ENCODE measurements at regions not wholly inside any gene's neighbourhood (a gene's known extent, or its start where the extent isn't known, plus 50 kb on each side); places are given as distances from the start of the nearest gene placed in this dataset.

DNA sequence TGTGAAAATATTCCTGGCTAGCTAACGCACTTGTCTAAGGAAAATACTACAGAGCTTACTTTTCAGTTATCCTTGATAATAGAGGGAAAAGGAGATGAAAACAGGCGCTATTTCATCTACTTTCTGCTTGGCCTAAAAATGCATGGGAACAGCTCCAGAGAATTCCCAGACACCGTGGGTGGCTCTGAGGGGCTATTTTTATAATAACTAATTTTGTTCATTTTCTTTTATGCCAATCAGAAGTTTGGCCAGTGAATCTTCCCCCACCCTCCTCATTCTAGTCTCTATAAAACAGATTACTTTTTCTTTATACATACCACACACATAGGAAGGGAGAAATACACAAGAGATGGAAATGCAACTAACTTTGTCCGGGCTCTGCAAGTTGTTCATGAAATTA, 322.9 kb downstream of the SETD4 start:
- Histone ChIP-seq H3K36me3 (ENCODE audit: insufficient read depth, low read length) (no peaks in the 10 kb centered on the region), H4K20me1 (ENCODE audit: insufficient read depth, low read length) (no peaks in the 10 kb centered on the region), H3K4me3 (ENCODE audit: low read depth, low read length, poor library complexity, severe bottlenecking) (no peak overlapping the region), H3K4me2 (ENCODE audit: low read length) (no peak overlapping the region), H3K9me3 (ENCODE audit: low read length) (peaks cover 4% of the 10 kb centered on the region; the same call in 1 of the 2 replicates), H3K9me2 (ENCODE audit: insufficient read depth, low read length) (no peaks in the 10 kb centered on the region), H3K4me1 (ENCODE audit: insufficient read depth, low read length, poor library complexity, severe bottlenecking) (no peaks in the 10 kb centered on the region), H3K79me2 (ENCODE audit: insufficient read depth, low read depth, low read length) (no peaks in the 10 kb centered on the region), H2AFZ (ENCODE audit: low read length) (no peak overlapping the region), H3K27ac (ENCODE audit: low read depth, low read length, poor library complexity, severe bottlenecking) (no peak overlapping the region)
- DNase-seq (ENCODE audit: low spot score): no peak
- ChIA-PET CTCF (ENCODE audit: unreplicated experiment) (no interaction called here), POLR2A (interaction anchor here (0.8 kb wide), 1 partner anchor 11 kb away, joined by 3 read pairs; no protein-coding TSS in a partner anchor)
- TF ChIP-seq, protein P1, sequence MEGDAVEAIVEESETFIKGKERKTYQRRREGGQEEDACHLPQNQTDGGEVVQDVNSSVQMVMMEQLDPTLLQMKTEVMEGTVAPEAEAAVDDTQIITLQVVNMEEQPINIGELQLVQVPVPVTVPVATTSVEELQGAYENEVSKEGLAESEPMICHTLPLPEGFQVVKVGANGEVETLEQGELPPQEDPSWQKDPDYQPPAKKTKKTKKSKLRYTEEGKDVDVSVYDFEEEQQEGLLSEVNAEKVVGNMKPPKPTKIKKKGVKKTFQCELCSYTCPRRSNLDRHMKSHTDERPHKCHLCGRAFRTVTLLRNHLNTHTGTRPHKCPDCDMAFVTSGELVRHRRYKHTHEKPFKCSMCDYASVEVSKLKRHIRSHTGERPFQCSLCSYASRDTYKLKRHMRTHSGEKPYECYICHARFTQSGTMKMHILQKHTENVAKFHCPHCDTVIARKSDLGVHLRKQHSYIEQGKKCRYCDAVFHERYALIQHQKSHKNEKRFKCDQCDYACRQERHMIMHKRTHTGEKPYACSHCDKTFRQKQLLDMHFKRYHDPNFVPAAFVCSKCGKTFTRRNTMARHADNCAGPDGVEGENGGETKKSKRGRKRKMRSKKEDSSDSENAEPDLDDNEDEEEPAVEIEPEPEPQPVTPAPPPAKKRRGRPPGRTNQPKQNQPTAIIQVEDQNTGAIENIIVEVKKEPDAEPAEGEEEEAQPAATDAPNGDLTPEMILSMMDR (conservative IDR thresholded peaks at IDR 0.05; ENCODE audit: low read length): no peak
- no peak for TF ChIP-seq EZH2phosphoT487 (IDR thresholded peaks at IDR 0.05; ENCODE audit: borderline replicate concordance, low read depth, low read length)
- BruUV-seq (replicated peaks): no TSS peak
- intact Hi-C loops (cut with micrococcal nuclease; ENCODE audit: unreplicated experiment): no loop called here

- no peaks in the 10 kb centered on the region for H3K36me3 ChIP-seq (ENCODE audit: insufficient read depth, low read length)
- no peaks in the 10 kb centered on the region for H3K4me1 ChIP-seq (ENCODE audit: insufficient read depth, low read length, poor library complexity, severe bottlenecking)
- no peak overlapping the region for H3K27ac ChIP-seq (ENCODE audit: low read depth, low read length, poor library complexity, severe bottlenecking)
- no peak overlapping the region for H2AFZ ChIP-seq (ENCODE audit: low read length)
- no peak overlapping the region for H3K4me2 ChIP-seq (ENCODE audit: low read length)
- no peaks in the 10 kb centered on the region for H4K20me1 ChIP-seq (ENCODE audit: insufficient read depth, low read length)
- no peaks in the 10 kb centered on the region for H3K9me3 ChIP-seq (ENCODE audit: low read length)
- H3K9me2 ChIP-seq (ENCODE audit: insufficient read depth, low read length): no peaks in the 10 kb centered on the region
- H3K4me3 ChIP-seq (ENCODE audit: low read depth, low read length, poor library complexity, severe bottlenecking): no peak overlapping the region
- no peak for DNase-seq (ENCODE audit: low spot score)
- no peaks in the 10 kb centered on the region for H3K79me2 ChIP-seq (ENCODE audit: insufficient read depth, low read depth, low read length)
- TF ChIP-seq EZH2phosphoT487 (IDR thresholded peaks at IDR 0.05; ENCODE audit: borderline replicate concordance, low read depth, low read length): no peak
- ChIA-PET CTCF (ENCODE audit: unreplicated experiment) (no interaction called here), POLR2A (no interaction called here)
- BruUV-seq (replicated peaks): no TSS peak
- intact Hi-C loops (cut with micrococcal nuclease; ENCODE audit: unreplicated experiment): no loop called here
These were observed 327.5 kb downstream of the SETD4 start for GRCh38 chr21:35732788-35733187.

GRCh38 chr21:35730325-35730724, 330.0 kb downstream of the SETD4 start:
- Histone ChIP-seq H3K9me3 (ENCODE audit: low read length) (no peaks in the 10 kb centered on the region), H3K27ac (ENCODE audit: low read depth, low read length, poor library complexity, severe bottlenecking) (no peak overlapping the region), H3K4me2 (ENCODE audit: low read length) (no peak overlapping the region), H3K4me1 (ENCODE audit: insufficient read depth, low read length, poor library complexity, severe bottlenecking) (no peaks in the 10 kb centered on the region), H3K36me3 (ENCODE audit: insufficient read depth, low read length) (no peaks in the 10 kb centered on the region), H3K79me2 (ENCODE audit: insufficient read depth, low read depth, low read length) (no peaks in the 10 kb centered on the region), H3K9me2 (ENCODE audit: insufficient read depth, low read length) (no peaks in the 10 kb centered on the region), H3K4me3 (ENCODE audit: low read depth, low read length, poor library complexity, severe bottlenecking) (no peak overlapping the region), H4K20me1 (ENCODE audit: insufficient read depth, low read length) (no peaks in the 10 kb centered on the region), H2AFZ (ENCODE audit: low read length) (no peak overlapping the region)
- ChIA-PET POLR2A (interaction anchor here (1.4 kb wide), 1 partner anchor 10 kb away, joined by 3 read pairs; no protein-coding TSS in a partner anchor), CTCF (ENCODE audit: unreplicated experiment) (no interaction called here)
- no peak for DNase-seq (ENCODE audit: low spot score)
- intact Hi-C loops (cut with micrococcal nuclease; ENCODE audit: unreplicated experiment): no loop called here
- TF ChIP-seq, protein P1 (conservative IDR thresholded peaks at IDR 0.05; ENCODE audit: low read length): no peak
- TF ChIP-seq EZH2phosphoT487 (IDR thresholded peaks at IDR 0.05; ENCODE audit: borderline replicate concordance, low read depth, low read length): no peak
- no TSS peak for BruUV-seq (replicated peaks)

Data from OCI-LY7 (cell line).